KOPT-K1 (cell line): ENCODE measurements at regions not wholly inside any gene's neighbourhood (a gene's known extent, or its start where the extent isn't known, plus 50 kb on each side); places are given as distances from the start of the nearest gene placed in this dataset.

Experiments used
- H3K27ac ChIP-seq: fragments of 200-600 bp; sonication (generic); 2 replicates; pipeline ENCODE4 v1.5.1; 2016; ENCODE audit warnings: antibody characterized with exemption, mild to moderate bottlenecking, low read depth, low read length; ENCODE audit not compliant: poor library complexity, severe bottlenecking
- H3K36me3 ChIP-seq: fragments of 200-600 bp; sonication (generic); 2 replicates; pipeline ENCODE4 v1.5.1; 2017; ENCODE audit warnings: antibody characterized with exemption, mild to moderate bottlenecking, low read length, moderate library complexity; ENCODE audit not compliant: insufficient read depth
- H3K9me3 ChIP-seq: fragments of 200-600 bp; sonication (generic); 2 replicates; pipeline ENCODE4 v1.5.1; 2017; ENCODE audit warnings: antibody characterized with exemption, low read length, mild to moderate bottlenecking; ENCODE audit not compliant: insufficient read depth, poor library complexity, severe bottlenecking

DNA sequence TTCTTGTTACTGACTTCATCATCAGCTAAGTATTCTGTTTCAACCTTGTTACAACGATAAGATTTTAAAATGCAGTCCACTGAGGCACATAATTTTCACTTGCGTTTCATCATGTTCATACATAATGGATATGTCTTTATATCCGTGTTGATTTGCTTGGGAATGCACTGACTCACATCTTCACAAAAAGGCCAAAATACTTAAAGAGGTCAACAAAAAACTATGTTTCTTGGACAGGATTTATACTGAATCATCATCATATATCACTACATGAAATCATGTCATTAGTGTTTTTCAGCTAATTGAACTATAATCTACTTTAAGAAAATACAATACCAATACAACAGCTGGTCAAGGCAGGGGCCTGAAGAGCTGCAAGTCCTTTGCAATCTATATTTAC is 324.5 kb upstream of the KLF6 start:
- Histone ChIP-seq H3K9me3 (no peaks in the 10 kb centered on the region), H3K27ac (no peak overlapping the region), H3K36me3 (no peaks in the 10 kb centered on the region)

- no peaks in the 10 kb centered on the region for H3K9me3 ChIP-seq
- no peaks in the 10 kb centered on the region for H3K36me3 ChIP-seq
- no peak overlapping the region for H3K27ac ChIP-seq
Observed at GRCh38 chr10:4108693-4109092, 323.7 kb upstream of the KLF6 start.

GRCh38 chr10:4107285-4107851 is 322.4 kb upstream of the KLF6 start:
- Histone ChIP-seq H3K27ac (no peak overlapping the region), H3K36me3 (no peaks in the 10 kb centered on the region), H3K9me3 (no peaks in the 10 kb centered on the region)

GRCh38 chr10:4103603-4104002 is 318.6 kb upstream of the KLF6 start:
- Histone ChIP-seq H3K36me3 (no peaks in the 10 kb centered on the region), H3K27ac (no peak overlapping the region)

DNA sequence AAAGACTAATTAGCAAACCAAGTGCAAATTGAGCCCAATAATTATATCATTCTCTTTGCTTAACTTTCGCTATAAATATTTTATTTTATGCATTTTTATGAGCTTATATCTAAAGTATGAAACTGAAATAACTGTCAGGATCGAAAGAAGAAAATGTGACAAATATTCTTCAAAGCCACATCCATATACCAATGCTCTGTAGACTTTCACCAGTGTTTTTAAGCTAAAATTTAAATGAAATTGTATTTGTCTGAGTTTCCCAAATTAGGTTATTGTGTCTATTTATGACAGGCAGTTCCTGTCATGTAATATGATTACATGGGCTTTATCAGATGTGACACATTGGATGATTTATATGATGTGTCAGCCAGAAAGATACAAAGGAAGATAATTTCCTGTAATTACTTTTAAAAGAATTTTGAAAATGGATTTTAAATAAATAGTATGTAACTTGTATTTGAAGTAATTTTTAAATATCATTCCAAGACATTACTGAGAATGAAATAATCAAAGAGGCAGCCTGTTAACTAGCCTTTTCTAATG is 317.9 kb upstream of the KLF6 start:
- Histone ChIP-seq H3K27ac (no peak overlapping the region), H3K9me3 (no peaks in the 10 kb centered on the region), H3K36me3 (no peaks in the 10 kb centered on the region)

More at GRCh38 chr10:4103603-4104002, 318.6 kb upstream of the KLF6 start:
- no peaks in the 10 kb centered on the region for H3K9me3 ChIP-seq

GRCh38 chr10:4101918-4102654 is 317.1 kb upstream of the KLF6 start:
- no peak overlapping the region for H3K27ac ChIP-seq
- no peaks in the 10 kb centered on the region for H3K36me3 ChIP-seq
- no peaks in the 10 kb centered on the region for H3K9me3 ChIP-seq

DNA sequence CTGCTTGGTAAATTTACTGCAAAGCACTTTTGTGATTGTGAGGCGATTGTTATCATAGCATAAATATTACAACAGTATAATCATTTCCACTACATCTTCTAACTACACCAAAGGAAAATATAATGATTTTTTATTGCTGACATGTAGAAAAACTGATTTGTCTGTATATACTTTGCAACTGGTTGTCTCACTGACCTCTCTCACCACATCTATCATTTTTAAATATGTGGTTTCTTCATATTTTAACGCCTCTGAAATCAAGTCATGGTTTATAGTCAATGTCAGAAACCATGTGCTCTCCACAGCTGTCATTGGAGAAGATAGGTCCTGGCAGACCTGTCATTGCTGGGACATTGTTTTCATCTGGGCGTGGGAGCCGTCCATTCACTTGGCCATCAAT is 315.4 kb upstream of the KLF6 start:
- no peaks in the 10 kb centered on the region for H3K36me3 ChIP-seq
- no peak overlapping the region for H3K27ac ChIP-seq
- no peaks in the 10 kb centered on the region for H3K9me3 ChIP-seq

DNA sequence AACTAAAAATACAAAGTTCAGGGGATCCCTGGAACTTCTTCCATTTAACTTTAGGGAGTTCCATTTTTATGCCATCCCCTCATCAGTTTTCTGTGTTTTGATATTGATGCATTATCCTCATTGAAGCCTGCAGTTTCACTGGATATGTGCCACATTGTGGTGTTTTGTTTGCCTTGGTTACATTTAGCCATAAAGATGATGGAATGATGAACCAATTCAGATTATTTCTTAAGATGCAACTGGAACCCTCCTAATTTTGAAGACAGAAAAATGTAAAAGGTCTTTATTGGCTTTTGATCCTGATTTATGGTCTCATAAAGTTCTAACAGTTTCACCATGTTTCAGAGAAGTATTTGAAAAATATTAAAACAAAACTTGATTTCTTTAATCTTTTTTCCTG is 314.2 kb upstream of the KLF6 start:
- H3K36me3 ChIP-seq: no peaks in the 10 kb centered on the region
- H3K27ac ChIP-seq: no peak overlapping the region

GRCh38 chr10:4095166-4095917 is 310.3 kb upstream of the KLF6 start:
- Histone ChIP-seq H3K9me3 (no peaks in the 10 kb centered on the region), H3K27ac (no peak overlapping the region), H3K36me3 (no peaks in the 10 kb centered on the region)

More for the DNA sequence above, 314.2 kb upstream of the KLF6 start:
- H3K9me3 ChIP-seq: no peaks in the 10 kb centered on the region

GRCh38 chr10:4094751-4095150 is 309.7 kb upstream of the KLF6 start:
- H3K27ac ChIP-seq: no peak overlapping the region
- H3K9me3 ChIP-seq: no peaks in the 10 kb centered on the region
- H3K36me3 ChIP-seq: no peaks in the 10 kb centered on the region

DNA sequence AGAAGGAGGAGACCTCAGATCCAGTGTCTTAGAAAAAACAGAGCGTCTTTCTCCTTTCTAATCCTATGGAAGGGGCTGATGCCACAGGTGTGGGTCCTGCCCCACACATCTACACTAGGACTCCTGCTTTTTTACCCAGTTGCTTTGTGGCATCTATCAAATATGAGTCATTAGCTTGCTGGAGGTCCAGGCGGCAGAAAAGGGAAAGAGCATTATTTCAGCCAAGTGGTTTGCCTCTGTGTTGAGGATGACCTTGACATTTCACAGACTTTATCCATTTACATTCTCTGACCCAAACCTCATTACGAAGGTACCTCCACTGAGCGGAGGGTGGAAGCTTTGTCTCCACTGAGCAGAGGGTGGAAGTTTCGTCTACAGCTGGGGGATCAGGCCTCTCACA is 308.4 kb upstream of the KLF6 start:
- Histone ChIP-seq H3K27ac (no peak overlapping the region), H3K9me3 (no peaks in the 10 kb centered on the region), H3K36me3 (no peaks in the 10 kb centered on the region)

GRCh38 chr10:4088354-4089066 is 303.5 kb upstream of the KLF6 start:
- H3K36me3 ChIP-seq: no peaks in the 10 kb centered on the region
- no peak overlapping the region for H3K27ac ChIP-seq
- no peaks in the 10 kb centered on the region for H3K9me3 ChIP-seq

- Histone ChIP-seq H3K27ac (no peak overlapping the region), H3K36me3 (no peaks in the 10 kb centered on the region), H3K9me3 (no peaks in the 10 kb centered on the region)
Observed at GRCh38 chr10:4086131-4086898, 301.3 kb upstream of the KLF6 start.

DNA sequence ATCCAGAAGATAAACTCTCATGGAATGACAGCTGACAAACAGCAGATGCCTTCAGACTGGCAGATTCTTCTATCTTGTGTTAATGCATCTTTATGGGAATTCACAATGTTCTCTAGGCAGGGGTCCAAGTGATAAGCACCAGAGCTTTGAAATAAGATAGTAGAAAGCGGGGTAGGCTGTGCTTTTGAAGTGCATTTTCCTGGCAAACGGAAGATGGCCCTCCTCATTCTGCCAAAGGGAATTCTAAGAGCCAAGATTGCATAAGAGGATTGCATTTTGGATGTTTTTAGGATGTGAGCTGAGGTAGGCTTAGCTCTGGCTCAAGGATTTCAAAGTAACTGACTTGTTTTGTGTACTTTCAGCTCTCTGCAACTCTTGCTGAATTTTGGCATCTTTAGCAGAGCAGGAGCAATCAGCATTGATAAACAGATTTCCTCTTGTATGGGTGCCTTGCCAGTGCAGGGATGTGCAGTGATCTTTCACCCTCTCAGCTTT is 298.5 kb upstream of the KLF6 start:
- no peaks in the 10 kb centered on the region for H3K9me3 ChIP-seq
- H3K36me3 ChIP-seq: no peaks in the 10 kb centered on the region
- no peak overlapping the region for H3K27ac ChIP-seq
